ENCODE measurements at regions not wholly inside any gene's neighbourhood (a gene's known extent, or its start where the extent isn't known, plus 50 kb on each side); places are given as distances from the start of the nearest gene placed in this dataset.
A peak's percentile ranks its signal among the peaks of the same experiment; 100 is the strongest.
"Not testable (repeated sequence)": the region's sequence is repeated elsewhere in the genome, so short reads cannot be mapped to it uniquely, and the experiment has no call there.

DNA sequence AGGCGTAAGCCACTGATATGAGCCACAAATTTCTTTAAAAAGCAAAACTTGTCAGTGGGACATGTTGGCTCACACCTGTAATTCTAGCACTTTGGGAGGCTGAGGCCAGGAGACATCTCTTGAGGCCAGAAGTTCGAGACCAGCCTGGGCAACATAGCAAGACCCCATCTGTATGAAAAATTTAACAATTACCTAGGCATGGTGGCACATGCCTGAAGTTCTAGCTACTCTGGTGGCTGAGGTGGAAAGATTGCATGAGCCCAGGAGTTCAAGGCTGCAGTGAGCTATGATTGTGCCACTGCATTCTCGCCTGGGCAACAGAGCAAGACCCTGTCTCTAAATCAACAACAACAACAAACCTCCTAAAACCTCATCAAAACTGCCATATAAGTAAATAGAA is 147.6 kb upstream of the BARHL2 start:
- DNase-seq = no peak

- no peak for DNase-seq
Measured at GRCh38 chr1:90862782-90863181, 145.7 kb upstream of the BARHL2 start.

- not testable (repeated sequence) for DNase-seq
Measured at GRCh38 chr1:90861421-90861820, 144.3 kb upstream of the BARHL2 start.

GRCh38 chr1:90856463-90857007 is 139.4 kb upstream of the BARHL2 start:
- DNase-seq = no peak

GRCh38 chr1:90854397-90854924 is 137.4 kb upstream of the BARHL2 start:
- no peak for DNase-seq

DNA sequence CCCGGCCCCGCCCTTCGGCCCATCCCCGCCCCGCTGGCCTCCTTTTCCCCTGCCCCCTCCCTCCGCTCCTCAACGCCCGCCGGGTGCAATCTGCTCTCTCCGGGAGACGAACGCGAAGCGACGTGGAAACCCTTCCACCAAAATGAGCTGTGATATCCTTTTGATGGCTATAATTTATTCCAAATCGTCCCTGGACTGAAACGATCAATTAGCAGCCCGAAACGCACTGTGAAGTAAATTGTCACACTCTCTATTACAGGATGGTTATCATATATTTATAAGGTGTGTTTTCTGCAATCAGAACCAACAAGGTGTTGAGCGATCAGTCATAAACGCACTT is 134.6 kb upstream of the BARHL2 start:
- DNase-seq = no peak

GRCh38 chr1:90850898-90851710 is 134.0 kb upstream of the BARHL2 start:
- peak; percentile 64 for DNase-seq

DNA sequence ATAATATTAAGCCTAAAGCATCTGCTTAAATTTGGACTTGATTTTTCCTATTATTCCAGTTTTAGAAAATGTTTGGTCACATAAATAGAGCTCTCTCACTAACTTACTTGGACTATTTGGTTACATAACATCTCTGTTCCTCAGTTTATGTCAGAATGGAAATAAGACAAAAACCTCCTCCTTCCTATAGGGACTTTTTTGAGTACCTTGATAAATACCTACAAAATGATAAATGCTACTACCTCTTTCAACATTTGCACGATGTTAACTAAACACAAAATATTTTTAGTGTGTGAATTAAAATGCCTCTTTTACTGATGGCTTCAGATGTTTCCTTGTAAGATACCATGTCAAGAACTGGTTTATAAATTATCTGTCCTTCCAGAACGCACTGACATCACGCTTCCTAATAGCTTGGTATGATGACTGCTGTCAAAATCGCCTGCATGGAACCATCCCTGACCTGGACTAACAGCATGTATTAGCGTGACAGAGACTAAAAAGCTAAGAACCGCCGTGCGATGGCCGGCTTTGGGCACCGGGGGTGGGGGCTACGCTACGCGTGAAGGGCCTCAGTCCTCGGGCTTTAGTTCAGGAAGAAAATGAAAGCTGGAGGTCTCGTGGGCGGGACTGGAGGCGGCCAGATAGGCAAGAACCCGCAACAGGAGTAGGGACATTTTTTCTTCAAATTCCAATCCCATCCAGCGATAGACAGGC is 133.2 kb upstream of the BARHL2 start:
- peak; percentile 23 for DNase-seq

DNA sequence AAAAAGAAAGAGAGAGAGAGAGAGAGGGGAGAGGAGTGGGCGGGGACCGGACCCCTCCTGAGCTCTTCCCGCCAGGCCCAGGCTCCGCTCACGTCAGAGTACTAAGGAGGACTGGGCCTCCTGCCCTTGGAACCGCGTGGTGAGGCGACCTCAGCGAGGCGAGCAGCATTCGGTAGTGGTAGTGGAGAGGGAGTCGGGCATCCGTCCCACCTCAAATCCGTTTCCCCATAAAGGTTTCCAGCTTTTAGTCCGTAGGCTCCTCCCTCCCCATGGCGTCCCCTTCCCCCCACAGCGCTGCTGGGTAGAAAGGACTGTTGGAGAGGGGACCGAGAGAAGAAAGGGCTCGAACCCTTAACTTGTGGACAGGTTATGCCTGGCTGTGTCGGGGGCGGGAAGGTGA is 124.4 kb upstream of the BARHL2 start:
- DNase-seq = no peak

- DNase-seq = no peak
Measured at GRCh38 chr1:90840352-90840751, 123.2 kb upstream of the BARHL2 start.

- DNase-seq = no peak
Measured at GRCh38 chr1:90839323-90839722, 122.2 kb upstream of the BARHL2 start.

DNA sequence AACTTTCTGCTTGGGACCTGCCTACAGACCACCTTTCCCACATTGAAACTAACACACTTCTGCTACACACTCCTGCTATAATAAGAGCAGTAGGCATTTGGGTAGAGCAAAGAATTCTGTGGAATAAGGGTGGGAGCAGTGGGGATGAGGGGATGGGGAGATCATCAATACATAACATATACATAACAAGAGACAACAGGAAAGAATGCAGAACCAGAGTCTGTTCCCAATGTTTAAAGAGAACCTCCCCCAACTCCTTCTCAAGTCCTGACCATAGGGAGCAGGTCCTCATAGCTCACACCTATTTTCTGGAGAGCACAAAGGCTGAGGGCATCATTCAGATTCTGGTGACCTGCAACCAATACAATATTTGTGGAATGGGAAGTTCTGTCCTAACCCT is 121.6 kb upstream of the BARHL2 start:
- DNase-seq = no peak

- no peak for DNase-seq
Measured at GRCh38 chr1:90837420-90837819, 120.3 kb upstream of the BARHL2 start.

- DNase-seq = no peak
Measured at GRCh38 chr1:90836345-90836679, 119.2 kb upstream of the BARHL2 start.

- no peak for DNase-seq
Measured at GRCh38 chr1:90835661-90836344, 118.7 kb upstream of the BARHL2 start.

DNA sequence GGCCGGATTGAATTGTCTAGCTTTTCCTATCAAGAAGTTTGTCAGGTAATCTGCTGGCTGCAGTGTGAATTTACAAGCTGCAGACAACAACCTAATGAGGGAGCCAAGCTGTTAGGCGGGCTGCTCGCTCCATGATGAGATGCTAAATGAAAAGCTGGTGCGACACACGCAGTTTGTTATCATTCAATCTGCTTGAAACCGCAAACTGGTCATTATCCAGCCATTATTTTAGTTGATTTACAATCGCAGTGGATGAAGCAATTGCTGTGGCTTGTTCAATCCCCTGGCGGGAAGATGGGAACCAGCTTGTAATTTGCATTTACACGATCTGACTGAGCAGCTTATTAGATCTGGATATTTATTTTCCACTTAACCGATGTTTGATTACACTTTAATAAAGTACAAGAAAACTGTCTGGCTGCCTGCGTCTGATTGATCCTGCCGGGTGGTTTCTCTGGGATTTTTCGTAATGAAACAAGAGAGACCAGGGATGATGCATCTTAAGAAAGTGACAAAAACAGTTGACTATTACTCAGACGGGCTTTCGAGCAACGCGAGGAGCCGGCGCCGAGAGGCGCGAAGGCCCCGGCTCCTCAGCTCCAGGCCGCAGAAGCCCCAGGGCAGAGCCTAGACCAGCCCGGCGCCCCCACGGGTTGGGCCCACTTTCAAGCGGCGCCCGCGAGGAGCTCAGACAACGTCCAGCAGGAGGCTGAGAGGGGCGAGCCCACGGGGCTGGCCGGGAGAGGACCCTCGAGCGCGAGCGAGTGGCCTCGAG is 118.0 kb upstream of the BARHL2 start:
- DNase-seq = peak; percentile 51

GRCh38 chr1:90834354-90834885 is 117.3 kb upstream of the BARHL2 start:
- DNase-seq = no peak

DNA sequence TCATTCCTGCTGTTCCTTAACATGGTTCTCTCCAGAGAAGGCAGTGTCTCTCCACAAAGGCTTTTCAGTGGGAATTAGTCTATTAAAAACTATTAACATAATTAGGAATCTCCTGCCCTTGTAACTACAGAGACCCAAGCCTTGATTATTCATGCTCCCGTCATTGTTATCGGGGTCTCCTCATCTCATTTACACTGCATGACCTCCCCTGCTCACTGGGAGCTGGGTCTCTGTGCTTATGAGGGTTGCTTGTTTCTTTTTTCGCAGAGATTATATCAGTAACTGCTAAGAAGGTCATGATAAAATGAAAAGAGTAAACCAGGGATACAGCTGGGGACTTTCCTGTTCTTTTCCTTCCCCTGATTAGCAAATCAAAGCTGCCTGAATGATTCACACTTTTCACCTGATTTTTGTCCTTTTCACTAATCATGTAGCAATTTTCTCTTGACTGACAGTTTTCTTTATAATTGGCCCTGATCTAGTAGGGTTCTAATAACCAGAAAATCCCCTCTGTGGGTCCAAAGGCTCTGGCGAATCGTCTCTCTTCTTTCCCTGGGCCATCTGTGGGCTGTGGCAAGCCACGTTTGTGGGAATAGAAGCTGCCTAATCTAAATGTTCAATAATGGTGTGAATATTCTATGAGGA is 116.5 kb upstream of the BARHL2 start:
- no peak for DNase-seq

- no peak for DNase-seq
Measured at GRCh38 chr1:90831910-90832309, 114.8 kb upstream of the BARHL2 start.

GRCh38 chr1:90826834-90827233 is 109.7 kb upstream of the BARHL2 start:
- no peak for DNase-seq

GRCh38 chr1:90826024-90826423 is 108.9 kb upstream of the BARHL2 start:
- no peak for DNase-seq

GRCh38 chr1:90824551-90824950 is 107.4 kb upstream of the BARHL2 start:
- no peak for DNase-seq
